ENCODE measurements at regions not wholly inside any gene's neighbourhood (a gene's known extent, or its start where the extent isn't known, plus 50 kb on each side); places are given as distances from the start of the nearest gene placed in this dataset.

DNA sequence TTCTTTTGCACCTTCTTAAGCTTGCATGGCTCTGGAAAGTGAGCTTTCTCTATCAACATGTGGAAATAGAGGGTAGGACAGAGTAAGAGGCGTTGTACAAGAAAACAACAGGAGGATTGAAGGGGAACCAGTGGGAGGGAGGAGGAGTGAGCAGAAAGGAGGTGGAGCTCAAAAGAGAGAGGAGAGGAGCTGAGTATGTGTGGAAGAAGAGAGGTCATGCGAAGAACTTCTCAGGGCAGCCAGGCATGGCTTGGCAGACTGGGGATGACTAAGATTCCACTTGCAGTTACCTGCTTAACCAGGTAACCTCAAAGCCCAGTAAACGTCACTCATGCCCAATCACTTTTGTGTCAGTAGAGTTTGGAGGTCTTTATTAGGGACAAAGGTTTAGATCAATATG lies 105.1 kb downstream of the BCL2L11 start:
- H3K79me2 ChIP-seq (ENCODE audit: control insufficient read depth, insufficient read depth, low read length): no peaks in the 10 kb centered on the region
- H3K4me1 ChIP-seq (ENCODE audit: control insufficient read depth, low read depth, low read length): peaks cover 6% of the 10 kb centered on the region
- H3K18ac ChIP-seq (ENCODE audit: low read length): no peak overlapping the region
- no peak overlapping the region for H2BK5ac ChIP-seq (ENCODE audit: low read length)
- no peaks in the 10 kb centered on the region for H3K79me1 ChIP-seq (ENCODE audit: low read length)
- no peak overlapping the region for H4K5ac ChIP-seq (ENCODE audit: low read length)
- H3K9ac ChIP-seq (ENCODE audit: low read length): no peak overlapping the region
- no peak overlapping the region for H3K4me3 ChIP-seq (ENCODE audit: low read length)
- no peak overlapping the region for H2BK120ac ChIP-seq (ENCODE audit: low read depth, low read length)
- H3K56ac ChIP-seq (ENCODE audit: low read length): no peak overlapping the region
- H3K27ac ChIP-seq (ENCODE audit: low read depth, low read length): no peak overlapping the region
- H4K8ac ChIP-seq (ENCODE audit: low read depth, low read length): no peak overlapping the region
- whole genome bisulfite sequencing (ENCODE audit: extremely low coverage, insufficient coverage, low lambda C conversion rate): no CpG with 5 or more reads among the region's 3 CpGs
- no peaks in the 10 kb centered on the region for H3K27me3 ChIP-seq (ENCODE audit: insufficient read depth, low read length, poor library complexity)
- no peak for DNase-seq
- no peak overlapping the region for H3K4me2 ChIP-seq (ENCODE audit: low read length)
- H3K23ac ChIP-seq (ENCODE audit: low read length): no peak overlapping the region
- no peak overlapping the region for H2BK15ac ChIP-seq (replicated peaks; ENCODE audit: low read depth)
- H2AK5ac ChIP-seq (ENCODE audit: low read length): no peak overlapping the region
- H3K4ac ChIP-seq (ENCODE audit: low read depth, low read length): no peak overlapping the region
- no peaks in the 10 kb centered on the region for H3K36me3 ChIP-seq (ENCODE audit: control insufficient read depth, insufficient read depth, low read length)

GRCh38 chr2:111226876-111227700 lies 106.4 kb downstream of the BCL2L11 start:
- H3K36me3 ChIP-seq (ENCODE audit: control insufficient read depth, insufficient read depth, low read length): no peaks in the 10 kb centered on the region
- no peak overlapping the region for H3K9ac ChIP-seq (ENCODE audit: low read length)
- no peak overlapping the region for H2AK5ac ChIP-seq (ENCODE audit: low read length)
- no peaks in the 10 kb centered on the region for H3K79me1 ChIP-seq (ENCODE audit: low read length)
- no peak for DNase-seq
- H3K4me2 ChIP-seq (ENCODE audit: low read length): no peak overlapping the region
- no peak overlapping the region for H3K4me3 ChIP-seq (ENCODE audit: low read length)
- no peak overlapping the region for H3K23ac ChIP-seq (ENCODE audit: low read length)
- no peak overlapping the region for H4K8ac ChIP-seq (ENCODE audit: low read depth, low read length)
- H3K79me2 ChIP-seq (ENCODE audit: control insufficient read depth, insufficient read depth, low read length): no peaks in the 10 kb centered on the region
- H2BK120ac ChIP-seq (ENCODE audit: low read depth, low read length): no peak overlapping the region
- no peaks in the 10 kb centered on the region for H3K27me3 ChIP-seq (ENCODE audit: insufficient read depth, low read length, poor library complexity)
- no peak overlapping the region for H2BK5ac ChIP-seq (ENCODE audit: low read length)
- H3K56ac ChIP-seq (ENCODE audit: low read length): no peak overlapping the region
- H4K5ac ChIP-seq (ENCODE audit: low read length): no peak overlapping the region
- H2BK15ac ChIP-seq (replicated peaks; ENCODE audit: low read depth): no peak overlapping the region
- no peak overlapping the region for H3K18ac ChIP-seq (ENCODE audit: low read length)
- H3K27ac ChIP-seq (ENCODE audit: low read depth, low read length): no peak overlapping the region
- H3K4ac ChIP-seq (ENCODE audit: low read depth, low read length): no peak overlapping the region
- WGBS (ENCODE audit: extremely low coverage, insufficient coverage, low lambda C conversion rate): no CpG with 5 or more reads among the region's 6 CpGs
- peaks cover 6% of the 10 kb centered on the region for H3K4me1 ChIP-seq (ENCODE audit: control insufficient read depth, low read depth, low read length)

DNA sequence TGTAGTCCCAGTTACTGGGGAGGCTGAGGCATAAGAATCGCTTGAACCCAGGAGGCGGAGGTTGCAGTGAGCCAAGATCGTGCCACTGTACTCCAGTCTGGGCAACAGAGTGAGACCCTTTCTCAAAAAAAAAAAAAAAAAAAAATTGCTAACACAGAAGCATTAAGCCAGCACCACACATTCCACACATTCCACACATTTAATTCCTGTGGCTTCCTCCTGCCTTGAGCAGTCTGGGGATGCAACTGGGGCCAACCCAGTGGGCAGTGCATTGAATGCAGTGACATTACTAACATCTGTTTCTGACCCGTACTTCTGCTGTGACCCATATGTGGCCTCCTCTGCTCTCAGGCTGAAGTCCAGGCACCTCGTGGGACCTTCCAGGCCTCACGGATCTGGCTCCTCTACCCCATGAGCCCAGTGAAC lies 107.0 kb downstream of the BCL2L11 start:
- no peak overlapping the region for H2BK120ac ChIP-seq (ENCODE audit: low read depth, low read length)
- H4K5ac ChIP-seq (ENCODE audit: low read length): no peak overlapping the region
- H3K27me3 ChIP-seq (ENCODE audit: insufficient read depth, low read length, poor library complexity): no peaks in the 10 kb centered on the region
- H4K8ac ChIP-seq (ENCODE audit: low read depth, low read length): no peak overlapping the region
- H3K27ac ChIP-seq (ENCODE audit: low read depth, low read length): no peak overlapping the region
- no peak overlapping the region for H3K9ac ChIP-seq (ENCODE audit: low read length)
- H3K56ac ChIP-seq (ENCODE audit: low read length): no peak overlapping the region
- no peaks in the 10 kb centered on the region for H3K79me1 ChIP-seq (ENCODE audit: low read length)
- no peaks in the 10 kb centered on the region for H3K36me3 ChIP-seq (ENCODE audit: control insufficient read depth, insufficient read depth, low read length)
- H3K79me2 ChIP-seq (ENCODE audit: control insufficient read depth, insufficient read depth, low read length): no peaks in the 10 kb centered on the region
- H3K4me3 ChIP-seq (ENCODE audit: low read length): no peak overlapping the region
- H2BK15ac ChIP-seq (replicated peaks; ENCODE audit: low read depth): no peak overlapping the region
- H3K23ac ChIP-seq (ENCODE audit: low read length): no peak overlapping the region
- H3K4me1 ChIP-seq (ENCODE audit: control insufficient read depth, low read depth, low read length): peaks cover 6% of the 10 kb centered on the region
- no peak overlapping the region for H3K4ac ChIP-seq (ENCODE audit: low read depth, low read length)
- WGBS (ENCODE audit: extremely low coverage, insufficient coverage, low lambda C conversion rate): no CpG with 5 or more reads among the region's 6 CpGs
- peak overlapping the region; percentile 26 for H2BK5ac ChIP-seq (ENCODE audit: low read length)
- H3K18ac ChIP-seq (ENCODE audit: low read length): peak overlapping the region; percentile 2
- no peak overlapping the region for H2AK5ac ChIP-seq (ENCODE audit: low read length)
- H3K4me2 ChIP-seq (ENCODE audit: low read length): no peak overlapping the region
- peak; percentile 93 for DNase-seq

DNA sequence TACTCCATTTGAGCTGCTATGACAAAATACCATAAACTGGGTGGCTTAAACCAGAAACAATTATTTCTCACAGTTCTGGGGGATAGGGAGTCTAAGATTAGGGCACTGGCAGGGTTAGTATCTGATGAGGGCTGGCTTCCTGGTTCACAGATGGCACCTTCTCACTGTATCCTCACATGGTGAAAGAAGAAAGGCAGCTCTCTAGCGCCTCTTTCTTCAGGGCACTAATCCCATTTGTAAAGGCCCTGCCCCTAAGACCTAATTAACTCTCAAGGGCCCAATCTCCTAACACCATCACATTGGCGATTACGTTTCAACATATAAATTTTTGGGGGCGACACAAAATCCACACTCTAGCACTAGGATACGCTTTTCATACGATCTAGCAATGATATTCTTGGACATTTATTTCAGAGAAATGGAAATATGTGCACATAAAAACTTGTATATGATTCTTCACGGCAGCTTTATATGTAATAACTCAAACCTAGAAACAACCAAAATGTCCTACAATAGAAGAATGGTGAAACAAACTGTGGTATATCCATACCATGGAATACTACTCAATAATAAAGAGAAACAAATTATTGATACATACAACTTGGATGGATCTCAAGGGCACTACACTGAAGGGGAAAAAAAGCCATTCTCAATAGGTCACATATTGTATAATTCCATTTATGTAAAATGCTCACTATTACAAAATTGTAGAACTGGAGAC lies 111.0 kb downstream of the BCL2L11 start:
- no peak overlapping the region for H4K8ac ChIP-seq (ENCODE audit: low read depth, low read length)
- H4K5ac ChIP-seq (ENCODE audit: low read length): no peak overlapping the region
- no peak overlapping the region for H3K23ac ChIP-seq (ENCODE audit: low read length)
- no peaks in the 10 kb centered on the region for H3K27me3 ChIP-seq (ENCODE audit: insufficient read depth, low read length, poor library complexity)
- no peak overlapping the region for H2BK15ac ChIP-seq (replicated peaks; ENCODE audit: low read depth)
- no peak overlapping the region for H2BK5ac ChIP-seq (ENCODE audit: low read length)
- no peak overlapping the region for H3K56ac ChIP-seq (ENCODE audit: low read length)
- H3K9ac ChIP-seq (ENCODE audit: low read length): no peak overlapping the region
- peak; percentile 30 for DNase-seq
- no peaks in the 10 kb centered on the region for H3K79me2 ChIP-seq (ENCODE audit: control insufficient read depth, insufficient read depth, low read length)
- H2AK5ac ChIP-seq (ENCODE audit: low read length): no peak overlapping the region
- no peak overlapping the region for H3K18ac ChIP-seq (ENCODE audit: low read length)
- no CpG with 5 or more reads among the region's 7 CpGs for WGBS (ENCODE audit: extremely low coverage, insufficient coverage, low lambda C conversion rate)
- no peak overlapping the region for H3K27ac ChIP-seq (ENCODE audit: low read depth, low read length)
- peaks cover 6% of the 10 kb centered on the region for H3K4me1 ChIP-seq (ENCODE audit: control insufficient read depth, low read depth, low read length)
- no peaks in the 10 kb centered on the region for H3K36me3 ChIP-seq (ENCODE audit: control insufficient read depth, insufficient read depth, low read length)
- no peak overlapping the region for H3K4me2 ChIP-seq (ENCODE audit: low read length)
- no peaks in the 10 kb centered on the region for H3K79me1 ChIP-seq (ENCODE audit: low read length)
- no peak overlapping the region for H2BK120ac ChIP-seq (ENCODE audit: low read depth, low read length)
- no peak overlapping the region for H3K4me3 ChIP-seq (ENCODE audit: low read length)
- H3K4ac ChIP-seq (ENCODE audit: low read depth, low read length): no peak overlapping the region

DNA sequence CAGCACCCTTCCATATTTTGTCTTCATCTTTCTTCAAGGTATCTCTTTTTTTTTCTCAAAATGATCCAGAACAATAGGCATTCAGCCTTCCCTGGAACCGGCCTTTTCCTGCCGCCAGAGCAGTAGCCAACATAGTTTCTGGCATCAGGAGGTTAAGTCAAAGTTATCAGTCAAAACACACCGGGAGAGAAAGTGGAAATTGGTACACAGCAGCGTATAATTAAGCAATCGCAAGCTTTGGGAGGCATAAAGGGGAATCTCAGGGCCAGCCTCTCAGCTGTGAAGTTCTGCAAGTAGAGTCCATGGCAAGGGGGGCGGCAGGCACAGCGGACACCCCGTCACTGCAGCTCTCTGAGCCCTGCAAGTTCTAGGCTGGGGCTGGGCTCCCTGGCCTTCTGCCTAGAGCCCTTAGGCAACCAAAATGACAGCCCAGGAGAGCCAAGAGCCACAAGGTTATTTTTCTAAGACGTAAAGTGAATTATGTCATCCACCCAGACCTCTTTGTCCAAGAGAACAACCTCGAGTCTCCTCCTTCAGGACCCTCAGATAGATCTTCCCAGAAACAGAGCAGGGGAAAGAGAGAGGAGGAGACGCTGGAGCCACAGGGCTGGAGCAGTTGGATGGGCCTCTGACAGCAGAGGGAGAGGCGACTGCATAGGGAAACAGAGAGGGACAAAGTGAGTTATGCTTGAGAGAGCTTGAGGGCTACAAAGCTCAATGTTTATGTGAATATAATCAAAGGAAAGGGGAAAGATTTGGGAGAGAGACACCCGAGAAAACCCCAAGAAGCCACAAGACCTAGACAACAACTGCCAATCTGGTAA lies 114.7 kb downstream of the BCL2L11 start:
- Histone ChIP-seq H3K56ac (ENCODE audit: low read length) (no peak overlapping the region), H2BK15ac (replicated peaks; ENCODE audit: low read depth) (no peak overlapping the region), H3K4me1 (ENCODE audit: control insufficient read depth, low read depth, low read length) (no peaks in the 10 kb centered on the region), H3K4ac (ENCODE audit: low read depth, low read length) (no peak overlapping the region), H4K5ac (ENCODE audit: low read length) (no peak overlapping the region), H3K27ac (ENCODE audit: low read depth, low read length) (no peak overlapping the region), H3K27me3 (ENCODE audit: insufficient read depth, low read length, poor library complexity) (no peaks in the 10 kb centered on the region), H2BK120ac (ENCODE audit: low read depth, low read length) (no peak overlapping the region), H3K4me2 (ENCODE audit: low read length) (no peak overlapping the region), H4K8ac (ENCODE audit: low read depth, low read length) (no peak overlapping the region), H3K4me3 (ENCODE audit: low read length) (no peak overlapping the region), H3K79me2 (ENCODE audit: control insufficient read depth, insufficient read depth, low read length) (no peaks in the 10 kb centered on the region), H3K79me1 (ENCODE audit: low read length) (no peaks in the 10 kb centered on the region), H2BK5ac (ENCODE audit: low read length) (no peak overlapping the region), H3K36me3 (ENCODE audit: control insufficient read depth, insufficient read depth, low read length) (no peaks in the 10 kb centered on the region), H3K9ac (ENCODE audit: low read length) (no peak overlapping the region), H2AK5ac (ENCODE audit: low read length) (no peak overlapping the region), H3K18ac (ENCODE audit: low read length) (no peak overlapping the region), H3K23ac (ENCODE audit: low read length) (no peak overlapping the region)
- DNase-seq: no peak
- no CpG with 5 or more reads among the region's 13 CpGs for WGBS (ENCODE audit: extremely low coverage, insufficient coverage, low lambda C conversion rate)
